ENCODE measurements at regions not wholly inside any gene's neighbourhood (a gene's known extent, or its start where the extent isn't known, plus 50 kb on each side); places are given as distances from the start of the nearest gene placed in this dataset.

GRCh38 chr16:51710905-51711563, 560.0 kb upstream of the SALL1 start (continued):
- TF ChIP-seq EZH2phosphoT487 (IDR thresholded peaks at IDR 0.05; ENCODE audit: unreplicated experiment) (no peak), NANOG (IDR thresholded peaks at IDR 0.05; ENCODE audit: borderline replicate concordance) (no peak), CTCF (conservative IDR thresholded peaks at IDR 0.05; ENCODE audit: low read depth in 2 of 2) (no peak), ZNF114 (CRISPR knock-in tag; IDR thresholded peaks at IDR 0.05) (no peak), ETS1 (IDR thresholded peaks at IDR 0.05) (no peak)

- Histone ChIP-seq H3K27ac (ENCODE audit: low read depth) (no peak overlapping the region), H3K4me1 (ENCODE audit: insufficient read depth) (peaks cover 12% of the 10 kb centered on the region; the same call in 1 of the 2 replicates), H3K27me3 (ENCODE audit: insufficient read depth) (no peaks in the 10 kb centered on the region), H3F3A (replicated peaks; ENCODE audit: low read depth) (no peaks in the 10 kb centered on the region), H3K36me3 (ENCODE audit: insufficient read depth) (no peaks in the 10 kb centered on the region), H3K4me3 (no peak overlapping the region), H3K4me2 (no peak overlapping the region), H2AFZ (peak overlapping the region; percentile 66; the same call in 1 of the 2 replicates), H3K79me2 (replicated peaks; ENCODE audit: insufficient read depth) (no peaks in the 10 kb centered on the region), H4K20me1 (replicated peaks; ENCODE audit: insufficient read depth) (no peaks in the 10 kb centered on the region), H3K9me2 (ENCODE audit: insufficient read depth) (peaks cover 5% of the 10 kb centered on the region; the same call in 1 of the 2 replicates)
- peaks cover 20% of the 10 kb centered on the region for H3K9me3 Mint-ChIP-seq
- H3K36me3 Mint-ChIP-seq (ENCODE audit: low read depth), result peaks cover 14% of the 10 kb centered on the region; the same call in 2 of the 3 replicates
- no peak overlapping the region for H3K4me3 Mint-ChIP-seq
- H3K27ac Mint-ChIP-seq, result no peak overlapping the region
- H3K4me1 Mint-ChIP-seq, result peaks cover 11% of the 10 kb centered on the region; the same call in 2 of the 3 replicates
- ATAC-seq (no peak), DNase-seq (ENCODE audit: low spot score) (no peak)
- peaks cover 6% of the 10 kb centered on the region for H3K27me3 Mint-ChIP-seq (ENCODE audit: insufficient read depth, low read depth, poor library complexity)
- no peak for TF ChIP-seq EZH2 (IDR thresholded peaks at IDR 0.05; ENCODE audit: low read depth, unreplicated experiment)
- no peak for TF ChIP-seq ZNF462 (CRISPR knock-in tag; IDR thresholded peaks at IDR 0.05)
- TF ChIP-seq REST (IDR thresholded peaks at IDR 0.05; ENCODE audit: unreplicated experiment), result no peak
- TF ChIP-seq POLR2AphosphoS5 (IDR thresholded peaks at IDR 0.05; ENCODE audit: low read depth), result no peak
- no peak for TF ChIP-seq NANOG (IDR thresholded peaks at IDR 0.05; ENCODE audit: borderline replicate concordance)
- TF ChIP-seq CTCF (conservative IDR thresholded peaks at IDR 0.05; ENCODE audit: low read depth in 2 of 2), result no peak
These were observed 559.1 kb upstream of the SALL1 start for GRCh38 chr16:51710186-51710585.
